Transverse colon (tissue), 4 donors: ENCODE measurements at regions not wholly inside any gene's neighbourhood (a gene's known extent, or its start where the extent isn't known, plus 50 kb on each side); places are given as distances from the start of the nearest gene placed in this dataset.

ENCODE experiments used
- CTCF ChIP-seq, 5 experiments: fragments of 200-600 bp in 3 of 5; fragments of 450-650 bp in 2 of 5; sonication (generic) in 3 of 5; IDR thresholded peaks; 1 replicate in 2 of 5; 2 replicates in 3 of 5; pipeline ENCODE4 v1.5.1; 2016 to 2017; ENCODE audit warnings: antibody characterized with exemption in 5 of 5, inconsistent platforms in 3 of 5, mild to moderate bottlenecking in 2 of 5, moderate library complexity in 1 of 5
- POLR2A ChIP-seq: fragments of 450-650 bp; IDR thresholded peaks from one replicate; pipeline ENCODE4 v1.6.1; 2016; ENCODE audit warnings: antibody characterized with exemption, mild to moderate bottlenecking, moderate library complexity
- POLR2AphosphoS5 ChIP-seq, 3 donors: sonication (generic); formaldehyde crosslinking; IDR thresholded peaks; one replicate each; pipeline ENCODE4 v1.6.1; 2016; ENCODE audit warnings: antibody characterized with exemption in 3 of 3

DNA sequence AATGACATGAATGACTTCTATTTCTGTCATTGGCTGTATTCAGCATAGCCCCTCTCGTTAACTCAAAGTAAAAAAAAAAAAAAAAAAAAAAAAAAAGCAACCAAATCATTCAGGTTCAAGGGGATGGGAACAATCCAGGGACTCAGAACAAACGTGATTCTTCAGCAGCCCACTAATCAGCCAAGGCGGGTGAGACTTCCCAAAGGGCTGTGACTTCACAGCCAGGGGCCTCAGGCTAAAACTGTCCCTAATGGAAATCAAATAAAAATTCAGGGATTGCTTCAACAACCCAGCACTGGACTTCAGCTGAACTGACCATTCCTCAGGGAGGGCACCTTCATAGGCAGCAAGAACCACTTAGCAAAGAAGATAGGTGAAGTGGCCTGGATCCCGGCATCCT lies 86.2 kb upstream of the FAM169A start:
- TF ChIP-seq CTCF (IDR thresholded peaks at IDR 0.05) = no peak
- TF ChIP-seq POLR2AphosphoS5 (IDR thresholded peaks at IDR 0.05) = no peak
- TF ChIP-seq POLR2A = no peak
